Esophagus muscularis mucosa (tissue), 4 donors: ENCODE measurements at regions not wholly inside any gene's neighbourhood (a gene's known extent, or its start where the extent isn't known, plus 50 kb on each side); places are given as distances from the start of the nearest gene placed in this dataset.

Experiments
- DNase-seq: peaks from one replicate; pipeline ENCODE4 v3.0.0-alpha.2; 2017; ENCODE audit errors: extremely low spot score
- H3K27ac ChIP-seq, 4 donors: fragments of 200-600 bp; sonication (generic); replicated peaks in 1 of 4; 1 replicate in 3 of 4; 2 replicates in 1 of 4; pipeline ENCODE4 v1.5.1; 2016 to 2019; ENCODE audit warnings: mild to moderate bottlenecking in 1 of 4
- H3K27me3 ChIP-seq, 4 donors: fragments of 200-600 bp; sonication (generic); one replicate each; pipeline versions ENCODE4 v1.5.1 to v1.6.0; 2016 to 2019
- H3K36me3 ChIP-seq, 4 donors: fragments of 200-600 bp; sonication (generic); one replicate each; pipeline ENCODE4 v1.5.1; 2016 to 2019
- H3K4me1 ChIP-seq, 4 donors: fragments of 200-600 bp; sonication (generic); one replicate each; pipeline ENCODE4 v1.5.1; 2016 to 2019
- H3K4me3 ChIP-seq, 4 donors: fragments of 200-600 bp; sonication (generic); 1 replicate in 2 of 4; 2 replicates in 2 of 4; pipeline ENCODE4 v1.5.1; 2016 to 2019; ENCODE audit warnings: mild to moderate bottlenecking in 4 of 4, moderate library complexity in 1 of 4
- H3K9me3 ChIP-seq, 4 donors: fragments of 200-600 bp; sonication (generic); 1 replicate in 3 of 4; 2 replicates in 1 of 4; pipeline ENCODE4 v1.5.1; 2016 to 2019
- CTCF ChIP-seq, 3 experiments: fragments of 200-600 bp in 2 of 3; fragments of 450-650 bp in 1 of 3; sonication (generic) in 2 of 3; IDR thresholded peaks; one replicate each; pipeline ENCODE4 v1.5.1; 2017 to 2019; ENCODE audit warnings: antibody characterized with exemption in 3 of 3, mild to moderate bottlenecking in 2 of 3, moderate library complexity in 1 of 3
- EP300 ChIP-seq: sonication (generic); formaldehyde crosslinking; IDR thresholded peaks from one replicate; pipeline ENCODE4 v1.6.1; 2017; ENCODE audit warnings: antibody characterized with exemption
- POLR2A ChIP-seq: fragments of 450-650 bp; IDR thresholded peaks from one replicate; pipeline ENCODE4 v1.6.1; 2017; ENCODE audit warnings: antibody characterized with exemption, moderate library complexity, mild to moderate bottlenecking, low read depth
- POLR2AphosphoS5 ChIP-seq, 2 donors: sonication (generic); formaldehyde crosslinking; IDR thresholded peaks; one replicate each; pipeline ENCODE4 v1.6.1; 2017; ENCODE audit warnings: antibody characterized with exemption in 2 of 2
- WGBS: methylation state at CpG from one replicate; pipeline ENCODE4 v1.1.5; 2018; 5-methylcytosine and 5-hydroxymethylcytosine counted together
- intact Hi-C: fragments of 100-400 bp; cut with DNase I; formaldehyde crosslinking; loops from one replicate; pipeline ENCODE4 v1.15.1; 2023

DNA sequence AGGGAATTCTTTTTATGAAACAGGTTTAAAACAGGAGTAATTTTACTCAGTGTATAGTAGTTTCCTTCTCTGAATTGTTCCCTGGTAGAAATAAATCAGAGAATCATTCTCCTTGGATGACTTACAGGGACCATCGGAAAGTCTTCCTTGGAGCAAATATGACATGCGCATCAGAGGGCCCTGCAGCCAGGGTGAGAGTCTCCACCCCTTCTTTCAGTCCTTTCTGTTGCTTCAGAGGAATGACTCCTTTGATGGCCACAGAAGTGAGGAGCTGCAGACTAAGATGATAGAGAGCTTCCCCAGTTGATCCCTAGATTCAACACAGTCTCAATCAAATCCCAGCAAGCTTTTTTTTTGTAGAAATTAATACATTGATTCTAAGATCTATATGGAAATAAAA, 294.8 kb upstream of the UMPS start:
- WGBS, result 100% methylated on average over 2 of the region's 2 CpGs
- Histone ChIP-seq H3K4me1 (no peaks in the 10 kb centered on the region), H3K36me3 (peaks cover 2 to 75% (median 11%) of the 10 kb centered on the region in 4 donors), H3K4me3 (no peak overlapping the region), H3K9me3 (no peaks in the 10 kb centered on the region), H3K27ac (no peak overlapping the region), H3K27me3 (no peaks in the 10 kb centered on the region)
- no peak for TF ChIP-seq POLR2A
- TF ChIP-seq CTCF (IDR thresholded peaks at IDR 0.05), result no peak
- no peak for TF ChIP-seq EP300
- TF ChIP-seq POLR2AphosphoS5 (IDR thresholded peaks at IDR 0.05), result no peak
- DNase-seq, result no peak
- intact Hi-C loops, result no loop called here

GRCh38 chr3:124438813-124439212, 291.4 kb upstream of the UMPS start:
- H3K4me3 ChIP-seq, result no peak overlapping the region
- 78% methylated on average over 4 of the region's 4 CpGs for WGBS
- H3K9me3 ChIP-seq, result no peaks in the 10 kb centered on the region
- TF ChIP-seq CTCF (IDR thresholded peaks at IDR 0.05), result no peak
- no peak for TF ChIP-seq POLR2AphosphoS5 (IDR thresholded peaks at IDR 0.05)
- no peak for TF ChIP-seq POLR2A
- TF ChIP-seq EP300, result no peak
- DNase-seq, result no peak
- H3K36me3 ChIP-seq, result peaks cover 0 to 70% (median 13%) of the 10 kb centered on the region in 4 donors
- no peak overlapping the region for H3K27ac ChIP-seq
- intact Hi-C loops, result no loop called here
- H3K27me3 ChIP-seq, result no peaks in the 10 kb centered on the region
- no peaks in the 10 kb centered on the region for H3K4me1 ChIP-seq

DNA sequence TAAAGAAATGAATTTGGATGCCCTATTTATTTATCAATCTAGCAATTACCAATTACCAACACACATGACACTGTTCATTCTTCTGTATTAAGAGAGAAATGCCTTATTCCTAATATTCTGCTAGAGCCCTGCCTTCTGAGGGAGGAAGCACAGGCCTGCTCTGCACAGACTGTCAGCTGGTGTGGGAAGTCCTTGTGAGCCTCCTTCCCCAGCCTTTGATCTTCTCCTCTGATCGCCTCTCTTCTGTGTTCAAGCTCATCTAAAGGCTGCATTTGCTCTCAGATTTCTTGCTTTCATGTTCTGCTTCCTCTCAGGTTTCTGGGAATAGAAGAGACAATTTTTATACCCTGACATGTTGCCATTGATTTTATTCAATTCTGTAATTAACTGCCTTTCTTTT, 290.6 kb upstream of the UMPS start:
- H3K36me3 ChIP-seq, result peaks cover 0 to 69% (median 12%) of the 10 kb centered on the region in 4 donors
- H3K27ac ChIP-seq, result no peak overlapping the region
- TF ChIP-seq POLR2AphosphoS5 (IDR thresholded peaks at IDR 0.05), result no peak
- no peak for TF ChIP-seq POLR2A
- TF ChIP-seq CTCF (IDR thresholded peaks at IDR 0.05), result no peak
- TF ChIP-seq EP300, result no peak
- intact Hi-C loops, result no loop called here
- DNase-seq, result no peak
- H3K27me3 ChIP-seq, result no peaks in the 10 kb centered on the region
- no peak overlapping the region for H3K4me3 ChIP-seq
- 64% methylated on average over 1 of the region's 1 CpG for WGBS
- no peaks in the 10 kb centered on the region for H3K9me3 ChIP-seq
- no peaks in the 10 kb centered on the region for H3K4me1 ChIP-seq

GRCh38 chr3:124441766-124442165, 288.5 kb upstream of the UMPS start:
- Histone ChIP-seq H3K4me3 (no peak overlapping the region), H3K4me1 (no peaks in the 10 kb centered on the region), H3K36me3 (peaks cover 0 to 69% (median 19%) of the 10 kb centered on the region in 4 donors), H3K9me3 (no peaks in the 10 kb centered on the region), H3K27ac (no peak overlapping the region), H3K27me3 (no peaks in the 10 kb centered on the region)
- TF ChIP-seq EP300, result no peak
- no peak for TF ChIP-seq CTCF (IDR thresholded peaks at IDR 0.05)
- no peak for TF ChIP-seq POLR2AphosphoS5 (IDR thresholded peaks at IDR 0.05)
- TF ChIP-seq POLR2A, result no peak
- 92% methylated on average over 9 of the region's 9 CpGs for WGBS
- DNase-seq, result no peak
- intact Hi-C loops, result no loop called here

GRCh38 chr3:124442463-124442862, 287.8 kb upstream of the UMPS start:
- peaks cover 0 to 75% (median 23%) of the 10 kb centered on the region in 4 donors for H3K36me3 ChIP-seq
- WGBS, result 93% methylated on average over 2 of the region's 2 CpGs

More at GRCh38 chr3:124442463-124442862, 287.8 kb upstream of the UMPS start:
- H3K4me3 ChIP-seq, result no peak overlapping the region
- no peak for DNase-seq
- no peaks in the 10 kb centered on the region for H3K27me3 ChIP-seq
- no peak overlapping the region for H3K27ac ChIP-seq
- TF ChIP-seq POLR2A (no peak), EP300 (no peak), POLR2AphosphoS5 (IDR thresholded peaks at IDR 0.05) (no peak), CTCF (IDR thresholded peaks at IDR 0.05) (no peak)
- H3K4me1 ChIP-seq, result no peaks in the 10 kb centered on the region
- intact Hi-C loops, result no loop called here
- no peaks in the 10 kb centered on the region for H3K9me3 ChIP-seq
